Neural progenitor cell (in vitro differentiated cells): ENCODE measurements at regions not wholly inside any gene's neighbourhood (a gene's known extent, or its start where the extent isn't known, plus 50 kb on each side); places are given as distances from the start of the nearest gene placed in this dataset.

Experiments used
- EZH2 ChIP-seq: fragments of 200-600 bp; sonication (generic); IDR thresholded peaks from 2 replicates; pipeline ENCODE4 v1.6.1; 2017; ENCODE audit warnings: antibody characterized with exemption, mild to moderate bottlenecking, moderate library complexity
- TF ChIP-seq, protein P1 (sequence below): fragments of 200-600 bp; sonication (generic); IDR thresholded peaks from 2 replicates; pipeline ENCODE4 v1.5.1; 2017; ENCODE audit warnings: antibody characterized with exemption, mild to moderate bottlenecking

DNA sequence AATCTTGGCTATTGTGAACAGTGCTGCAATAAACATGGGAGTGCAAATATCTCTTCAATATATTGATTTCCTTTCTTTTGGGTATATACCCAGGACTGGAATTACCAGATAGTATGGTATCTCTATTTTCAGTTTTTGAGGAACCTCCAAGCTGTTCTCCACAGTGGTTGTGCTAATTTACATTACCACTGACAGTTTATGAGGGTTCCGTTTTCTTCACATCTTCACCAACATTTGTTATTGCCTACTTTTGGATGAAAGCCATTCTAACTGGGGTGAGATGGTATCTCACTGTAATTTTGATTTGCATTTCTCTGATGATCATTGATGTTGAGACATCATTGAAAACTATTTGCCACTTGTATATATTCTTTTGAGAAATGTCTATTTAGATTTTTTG, 79.6 kb upstream of the ZNF827 start:
- TF ChIP-seq, protein P1, sequence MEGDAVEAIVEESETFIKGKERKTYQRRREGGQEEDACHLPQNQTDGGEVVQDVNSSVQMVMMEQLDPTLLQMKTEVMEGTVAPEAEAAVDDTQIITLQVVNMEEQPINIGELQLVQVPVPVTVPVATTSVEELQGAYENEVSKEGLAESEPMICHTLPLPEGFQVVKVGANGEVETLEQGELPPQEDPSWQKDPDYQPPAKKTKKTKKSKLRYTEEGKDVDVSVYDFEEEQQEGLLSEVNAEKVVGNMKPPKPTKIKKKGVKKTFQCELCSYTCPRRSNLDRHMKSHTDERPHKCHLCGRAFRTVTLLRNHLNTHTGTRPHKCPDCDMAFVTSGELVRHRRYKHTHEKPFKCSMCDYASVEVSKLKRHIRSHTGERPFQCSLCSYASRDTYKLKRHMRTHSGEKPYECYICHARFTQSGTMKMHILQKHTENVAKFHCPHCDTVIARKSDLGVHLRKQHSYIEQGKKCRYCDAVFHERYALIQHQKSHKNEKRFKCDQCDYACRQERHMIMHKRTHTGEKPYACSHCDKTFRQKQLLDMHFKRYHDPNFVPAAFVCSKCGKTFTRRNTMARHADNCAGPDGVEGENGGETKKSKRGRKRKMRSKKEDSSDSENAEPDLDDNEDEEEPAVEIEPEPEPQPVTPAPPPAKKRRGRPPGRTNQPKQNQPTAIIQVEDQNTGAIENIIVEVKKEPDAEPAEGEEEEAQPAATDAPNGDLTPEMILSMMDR: no peak
- no peak for TF ChIP-seq EZH2
